Iris pigment epithelial cell (primary cell): ENCODE measurements at regions not wholly inside any gene's neighbourhood (a gene's known extent, or its start where the extent isn't known, plus 50 kb on each side); places are given as distances from the start of the nearest gene placed in this dataset.
"Not testable (repeated sequence)": the region's sequence is repeated elsewhere in the genome, so short reads cannot be mapped to it uniquely, and the experiment has no call there.

Source experiments
- DNase-seq: peaks from one replicate; pipeline ENCODE4 v3.0.0-alpha.2; 2011; ENCODE audit warnings: low read depth

- no peak for DNase-seq
Observed at GRCh38 chr13:33659894-33660293, 158.1 kb upstream of the RFC3 start.

GRCh38 chr13:33662392-33662791 is 155.6 kb upstream of the RFC3 start:
- DNase-seq: no peak

- no peak for DNase-seq
Observed at GRCh38 chr13:33665626-33666175, 152.2 kb upstream of the RFC3 start.

GRCh38 chr13:33671560-33671959 is 146.4 kb upstream of the RFC3 start:
- DNase-seq: no peak

- not testable (repeated sequence) for DNase-seq
Observed at GRCh38 chr13:33672022-33672421, 145.9 kb upstream of the RFC3 start.

GRCh38 chr13:33676045-33676989 is 141.6 kb upstream of the RFC3 start:
- DNase-seq: peak; percentile 70

- no peak for DNase-seq
Observed at GRCh38 chr13:33677215-33677614, 140.7 kb upstream of the RFC3 start.

GRCh38 chr13:33678084-33678483 is 139.9 kb upstream of the RFC3 start:
- DNase-seq: no peak

- peak; percentile 70 for DNase-seq
Observed at GRCh38 chr13:33678906-33679657, 138.9 kb upstream of the RFC3 start.

- no peak for DNase-seq
Observed at GRCh38 chr13:33679658-33680012, 138.3 kb upstream of the RFC3 start.

GRCh38 chr13:33682020-33682564 is 135.9 kb upstream of the RFC3 start:
- no peak for DNase-seq

GRCh38 chr13:33682646-33683045 is 135.3 kb upstream of the RFC3 start:
- not testable (repeated sequence) for DNase-seq

- no peak for DNase-seq
Observed at GRCh38 chr13:33683376-33683775, 134.6 kb upstream of the RFC3 start.

- no peak for DNase-seq
Observed at GRCh38 chr13:33684874-33685273, 133.1 kb upstream of the RFC3 start.

GRCh38 chr13:33686772-33687480 is 131.0 kb upstream of the RFC3 start:
- DNase-seq: no peak

GRCh38 chr13:33690354-33690753 is 127.6 kb upstream of the RFC3 start:
- DNase-seq: no peak

GRCh38 chr13:33691980-33692379 is 126.0 kb upstream of the RFC3 start:
- no peak for DNase-seq

- DNase-seq: no peak
Observed at GRCh38 chr13:33692531-33692930, 125.4 kb upstream of the RFC3 start.

- DNase-seq: no peak
Observed at GRCh38 chr13:33694546-33694945, 123.4 kb upstream of the RFC3 start.

- DNase-seq: no peak
Observed at GRCh38 chr13:33696530-33696929, 121.4 kb upstream of the RFC3 start.

GRCh38 chr13:33697926-33698325 is 120.0 kb upstream of the RFC3 start:
- no peak for DNase-seq

- no peak for DNase-seq
Observed at GRCh38 chr13:33707449-33707848, 110.5 kb upstream of the RFC3 start.
